ENCODE measurements at regions not wholly inside any gene's neighbourhood (a gene's known extent, or its start where the extent isn't known, plus 50 kb on each side); places are given as distances from the start of the nearest gene placed in this dataset.
A peak's percentile ranks its signal among the peaks of the same experiment; 100 is the strongest.
"Not testable (repeated sequence)": the region's sequence is repeated elsewhere in the genome, so short reads cannot be mapped to it uniquely, and the experiment has no call there.

GRCh38 chr4:134145369-134145768 lies 56.2 kb downstream of the PABPC4L start:
- DNase-seq (ENCODE audit: low spot score): no peak

- no peak for DNase-seq (ENCODE audit: low spot score)
Observed at GRCh38 chr4:134144337-134144736, 57.3 kb downstream of the PABPC4L start.

GRCh38 chr4:134141728-134142127 lies 59.9 kb downstream of the PABPC4L start:
- DNase-seq (ENCODE audit: low spot score): no peak

- no peak for DNase-seq (ENCODE audit: low spot score)
Observed at GRCh38 chr4:134139188-134139587, 62.4 kb downstream of the PABPC4L start.

GRCh38 chr4:134132086-134132783 lies 69.4 kb downstream of the PABPC4L start:
- no peak for DNase-seq (ENCODE audit: low spot score)

GRCh38 chr4:134126955-134127354 lies 74.6 kb downstream of the PABPC4L start:
- DNase-seq (ENCODE audit: low spot score): no peak

GRCh38 chr4:134126000-134126560 lies 75.5 kb downstream of the PABPC4L start:
- no peak for DNase-seq (ENCODE audit: low spot score)

GRCh38 chr4:134122903-134123302 lies 78.7 kb downstream of the PABPC4L start:
- DNase-seq (ENCODE audit: low spot score): no peak

- DNase-seq (ENCODE audit: low spot score): no peak
Observed at GRCh38 chr4:134117392-134118183, 84.0 kb downstream of the PABPC4L start.

- no peak for DNase-seq (ENCODE audit: low spot score)
Observed at GRCh38 chr4:134089885-134090284, 111.7 kb downstream of the PABPC4L start.

GRCh38 chr4:134085496-134085895 lies 116.1 kb downstream of the PABPC4L start:
- no peak for DNase-seq (ENCODE audit: low spot score)

- DNase-seq (ENCODE audit: low spot score): not testable (repeated sequence)
Observed at GRCh38 chr4:134079085-134079484, 122.5 kb downstream of the PABPC4L start.

- no peak for DNase-seq (ENCODE audit: low spot score)
Observed at GRCh38 chr4:134078230-134078914, 123.2 kb downstream of the PABPC4L start.

GRCh38 chr4:134073711-134074110 lies 127.9 kb downstream of the PABPC4L start:
- DNase-seq (ENCODE audit: low spot score): no peak

GRCh38 chr4:134072137-134072536 lies 129.5 kb downstream of the PABPC4L start:
- no peak for DNase-seq (ENCODE audit: low spot score)

- DNase-seq (ENCODE audit: low spot score): no peak
Observed at GRCh38 chr4:134070174-134070573, 131.4 kb downstream of the PABPC4L start.

GRCh38 chr4:134057356-134057755 lies 144.2 kb downstream of the PABPC4L start:
- DNase-seq (ENCODE audit: low spot score): no peak

- not testable (repeated sequence) for DNase-seq (ENCODE audit: low spot score)
Observed at GRCh38 chr4:134046221-134046620, 155.4 kb downstream of the PABPC4L start.

GRCh38 chr4:134045411-134045810 lies 156.2 kb downstream of the PABPC4L start:
- DNase-seq (ENCODE audit: low spot score): no peak

GRCh38 chr4:134043266-134043665 lies 158.3 kb downstream of the PABPC4L start:
- DNase-seq (ENCODE audit: low spot score): no peak

GRCh38 chr4:134028421-134028820 lies 173.2 kb downstream of the PABPC4L start:
- no peak for DNase-seq (ENCODE audit: low spot score)

GRCh38 chr4:134027931-134028330 lies 173.7 kb downstream of the PABPC4L start:
- DNase-seq (ENCODE audit: low spot score): peak; percentile 1

- no peak for DNase-seq (ENCODE audit: low spot score)
Observed at GRCh38 chr4:134024251-134024650, 177.3 kb downstream of the PABPC4L start.
